DND-41 (cell line): ENCODE measurements at regions not wholly inside any gene's neighbourhood (a gene's known extent, or its start where the extent isn't known, plus 50 kb on each side); places are given as distances from the start of the nearest gene placed in this dataset.

Source experiments
- ATAC-seq: fragments of 200-7000 bp; cut with Tn5 transposase; 3 replicates; pipeline ENCODE4 v1.9.1; 2021; ENCODE audit warnings: low read depth; ENCODE audit not compliant: insufficient read depth
- DNase-seq: peaks from one replicate; pipeline ENCODE4 v3.0.0-alpha.2; 2020
- H2AFZ ChIP-seq: 2 replicates; pipeline ENCODE4 v1.6.0; 2012; ENCODE audit warnings: low read depth, low read length
- H3K27ac ChIP-seq: 2 replicates; pipeline ENCODE4 v1.5.1; 2012; ENCODE audit warnings: low read length, inconsistent platforms
- H3K27me3 ChIP-seq: fragments of 200-600 bp; sonication (generic); 2 replicates; pipeline ENCODE4 v1.6.0; 2012; ENCODE audit warnings: low read length, mild to moderate bottlenecking, inconsistent platforms; ENCODE audit not compliant: insufficient read depth, poor library complexity
- H3K36me3 ChIP-seq: 2 replicates; pipeline ENCODE4 v1.5.1; 2012; ENCODE audit warnings: low read length, inconsistent platforms; ENCODE audit not compliant: insufficient read depth
- H3K4me1 ChIP-seq: 2 replicates; pipeline ENCODE4 v1.5.1; 2012; ENCODE audit warnings: mild to moderate bottlenecking, low read length; ENCODE audit not compliant: insufficient read depth
- H3K4me2 ChIP-seq: 2 replicates; pipeline ENCODE4 v1.6.0; 2012; ENCODE audit warnings: mild to moderate bottlenecking, moderate library complexity, low read length, inconsistent platforms; ENCODE audit not compliant: insufficient read depth
- H3K4me3 ChIP-seq, 2 experiments: fragments of 200-600 bp in 1 of 2; shearing (Covaris generic) in 1 of 2; 2 replicates each; pipeline ENCODE4 v1.5.1; 2012 to 2016; ENCODE audit warnings: inconsistent platforms in 2 of 2, low read length in 2 of 2, mild to moderate bottlenecking in 2 of 2, low read depth in 1 of 2, moderate library complexity in 1 of 2
- H3K79me2 ChIP-seq: 2 replicates; pipeline ENCODE4 v1.6.0; 2012; ENCODE audit warnings: low read length, inconsistent platforms; ENCODE audit not compliant: insufficient read depth
- H3K9ac ChIP-seq: 2 replicates; pipeline ENCODE4 v1.6.0; 2012; ENCODE audit warnings: low read depth, mild to moderate bottlenecking, inconsistent platforms, low read length, moderate library complexity
- H3K9me3 ChIP-seq: 2 replicates; pipeline ENCODE4 v1.5.1; 2012; ENCODE audit warnings: low read length, moderate library complexity, mild to moderate bottlenecking, inconsistent platforms; ENCODE audit not compliant: insufficient read depth, severe bottlenecking
- H4K20me1 ChIP-seq: 2 replicates; pipeline ENCODE4 v1.6.0; 2012; ENCODE audit warnings: low read length; ENCODE audit not compliant: insufficient read depth
- CTCF ChIP-seq: IDR thresholded peaks from 2 replicates; pipeline ENCODE4 v1.5.1; 2012; ENCODE audit warnings: borderline replicate concordance, low read length, moderate library complexity, mild to moderate bottlenecking; ENCODE audit not compliant: poor library complexity, severe bottlenecking; ENCODE audit errors: extremely low read depth
- EZH2 ChIP-seq: IDR thresholded peaks from 3 replicates; pipeline ENCODE4 v1.6.1; 2012; ENCODE audit warnings: borderline replicate concordance, low read depth, mild to moderate bottlenecking, moderate library complexity, low read length, inconsistent platforms; ENCODE audit not compliant: severe bottlenecking

GRCh38 chr3:1613962-1614361 lies 484.7 kb upstream of the CNTN4 start:
- H3K9me3 ChIP-seq = no peaks in the 10 kb centered on the region
- H3K9ac ChIP-seq = no peak overlapping the region
- no peak overlapping the region for H3K4me2 ChIP-seq
- H3K27me3 ChIP-seq = no peaks in the 10 kb centered on the region
- H3K27ac ChIP-seq = no peak overlapping the region
- no peaks in the 10 kb centered on the region for H3K79me2 ChIP-seq
- no peaks in the 10 kb centered on the region for H4K20me1 ChIP-seq
- TF ChIP-seq CTCF = no peak
- TF ChIP-seq EZH2 = no peak
- no peaks in the 10 kb centered on the region for H3K36me3 ChIP-seq
- H3K4me1 ChIP-seq = no peaks in the 10 kb centered on the region
- H2AFZ ChIP-seq = no peak overlapping the region
- ATAC-seq = no peak
- no peak overlapping the region for H3K4me3 ChIP-seq
- no peak for DNase-seq

- Histone ChIP-seq H3K27ac (no peak overlapping the region), H3K9ac (no peak overlapping the region), H3K79me2 (no peaks in the 10 kb centered on the region), H3K27me3 (no peaks in the 10 kb centered on the region), H3K4me3 (no peak overlapping the region), H3K4me2 (no peak overlapping the region), H3K9me3 (no peaks in the 10 kb centered on the region), H4K20me1 (no peaks in the 10 kb centered on the region), H3K4me1 (no peaks in the 10 kb centered on the region), H3K36me3 (no peaks in the 10 kb centered on the region), H2AFZ (no peak overlapping the region)
- ATAC-seq (no peak), DNase-seq (no peak)
- TF ChIP-seq EZH2 = no peak
- TF ChIP-seq CTCF = no peak
Measured at GRCh38 chr3:1616744-1617143, 481.9 kb upstream of the CNTN4 start.

GRCh38 chr3:1623896-1624295 lies 474.8 kb upstream of the CNTN4 start:
- DNase-seq (no peak), ATAC-seq (no peak)
- Histone ChIP-seq H3K27ac (no peak overlapping the region), H3K4me1 (no peaks in the 10 kb centered on the region), H3K9ac (no peak overlapping the region), H3K27me3 (no peaks in the 10 kb centered on the region), H2AFZ (no peak overlapping the region), H3K9me3 (no peaks in the 10 kb centered on the region), H3K36me3 (no peaks in the 10 kb centered on the region), H3K79me2 (no peaks in the 10 kb centered on the region), H3K4me2 (no peak overlapping the region), H3K4me3 (no peak overlapping the region), H4K20me1 (no peaks in the 10 kb centered on the region)
- no peak for TF ChIP-seq EZH2
- TF ChIP-seq CTCF = no peak

GRCh38 chr3:1632128-1632527 lies 466.5 kb upstream of the CNTN4 start:
- Histone ChIP-seq H3K9ac (no peak overlapping the region), H3K4me3 (no peak overlapping the region), H3K9me3 (no peaks in the 10 kb centered on the region), H3K79me2 (no peaks in the 10 kb centered on the region), H3K27me3 (no peaks in the 10 kb centered on the region), H2AFZ (no peak overlapping the region), H3K4me2 (no peak overlapping the region), H4K20me1 (no peaks in the 10 kb centered on the region), H3K27ac (no peak overlapping the region), H3K36me3 (no peaks in the 10 kb centered on the region), H3K4me1 (no peaks in the 10 kb centered on the region)
- ATAC-seq (no peak), DNase-seq (no peak)
- TF ChIP-seq CTCF (no peak), EZH2 (no peak)
